Liver (tissue), 8 donors: ENCODE measurements at regions not wholly inside any gene's neighbourhood (a gene's known extent, or its start where the extent isn't known, plus 50 kb on each side); places are given as distances from the start of the nearest gene placed in this dataset.

ENCODE experiments used
- DNase-seq: peaks from one replicate; pipeline ENCODE4 v3.0.0-alpha.2; 2017; ENCODE audit warnings: low spot score
- H3K27ac ChIP-seq, 2 donors: one replicate each; pipeline ENCODE4 v1.7.0; 2013; ENCODE audit warnings: inconsistent platforms in 2 of 2, low read length in 2 of 2, control low read depth in 1 of 2, low read depth in 1 of 2, mild to moderate bottlenecking in 1 of 2
- H3K27me3 ChIP-seq, 4 donors: one replicate each; pipeline versions ENCODE4 v1.6.1 to v1.7.0; 2013; ENCODE audit warnings: low read length in 3 of 4, inconsistent platforms in 1 of 4, mild to moderate bottlenecking in 1 of 4, moderate library complexity in 1 of 4; ENCODE audit not compliant: control insufficient read depth in 4 of 4, insufficient read depth in 4 of 4
- H3K36me3 ChIP-seq, 4 donors: one replicate each; pipeline versions ENCODE4 v1.6.1 to v1.7.0; 2013; ENCODE audit warnings: low read length in 3 of 4, mild to moderate bottlenecking in 3 of 4, low read depth in 1 of 4, moderate library complexity in 1 of 4; ENCODE audit not compliant: control insufficient read depth in 4 of 4, insufficient read depth in 3 of 4
- H3K4me1 ChIP-seq, 4 donors: one replicate each; pipeline versions ENCODE4 v1.6.1 to v1.7.0; 2013; ENCODE audit warnings: low read length in 3 of 4, mild to moderate bottlenecking in 3 of 4, moderate library complexity in 1 of 4; ENCODE audit not compliant: control insufficient read depth in 4 of 4, insufficient read depth in 4 of 4
- H3K4me3 ChIP-seq, 3 donors: one replicate each; pipeline versions ENCODE4 v1.6.1 to v1.7.0; 2013; ENCODE audit warnings: low read length in 3 of 3, control low read depth in 1 of 3, low read depth in 1 of 3, mild to moderate bottlenecking in 1 of 3
- H3K9ac ChIP-seq, 2 donors: one replicate each; pipeline ENCODE4 v1.7.0; 2013; ENCODE audit warnings: low read length in 2 of 2, mild to moderate bottlenecking in 2 of 2, moderate library complexity in 2 of 2, control low read depth in 1 of 2, low read depth in 1 of 2
- H3K9me3 ChIP-seq, 4 donors: one replicate each; pipeline versions ENCODE4 v1.6.1 to v1.7.0; 2013; ENCODE audit warnings: low read length in 3 of 4; ENCODE audit not compliant: control insufficient read depth in 4 of 4
- EGR1 ChIP-seq, 2 donors: IDR thresholded peaks; 2 replicates each; pipeline ENCODE4 v1.6.1; 2016 to 2018; ENCODE audit warnings: antibody characterized with exemption in 2 of 2, low read depth in 2 of 2
- FOXA1 ChIP-seq: IDR thresholded peaks from 2 replicates; pipeline ENCODE4 v1.6.1; 2016; ENCODE audit warnings: antibody characterized with exemption
- FOXA2 ChIP-seq: IDR thresholded peaks from 2 replicates; pipeline ENCODE4 v1.6.1; 2016; ENCODE audit warnings: antibody characterized with exemption
- GABPA ChIP-seq, 2 donors: IDR thresholded peaks in 1 of 2; conservative IDR thresholded peaks in 1 of 2; 2 replicates each; pipeline ENCODE4 v1.6.1; 2016; ENCODE audit warnings: antibody characterized with exemption in 2 of 2, mild to moderate bottlenecking in 1 of 2, moderate library complexity in 1 of 2
- HNF4G ChIP-seq: IDR thresholded peaks from 2 replicates; pipeline ENCODE4 v1.6.1; 2016; ENCODE audit warnings: antibody characterized with exemption
- JUND ChIP-seq, 2 donors: IDR thresholded peaks; 2 replicates each; pipeline ENCODE4 v1.6.1; 2016; ENCODE audit warnings: antibody characterized with exemption in 2 of 2
- MAX ChIP-seq: IDR thresholded peaks from 2 replicates; pipeline ENCODE4 v1.6.1; 2016; ENCODE audit warnings: antibody characterized with exemption
- NR2F2 ChIP-seq: IDR thresholded peaks from 2 replicates; pipeline ENCODE4 v1.6.1; 2016; ENCODE audit warnings: antibody characterized with exemption
- RAD21 ChIP-seq, 2 donors: IDR thresholded peaks; 2 replicates each; pipeline ENCODE4 v1.6.1; 2016; ENCODE audit warnings: antibody characterized with exemption in 2 of 2, mild to moderate bottlenecking in 2 of 2
- REST ChIP-seq: IDR thresholded peaks from 2 replicates; pipeline ENCODE4 v1.6.1; 2016; ENCODE audit warnings: antibody characterized with exemption, mild to moderate bottlenecking
- RXRA ChIP-seq, 2 donors: IDR thresholded peaks; 2 replicates each; pipeline ENCODE4 v1.6.1; 2017 to 2018; ENCODE audit warnings: antibody characterized with exemption in 2 of 2, mild to moderate bottlenecking in 1 of 2
- SP1 ChIP-seq: IDR thresholded peaks from 2 replicates; pipeline ENCODE4 v1.6.1; 2018; ENCODE audit warnings: antibody characterized with exemption, mild to moderate bottlenecking
- TAF1 ChIP-seq: conservative IDR thresholded peaks from 2 replicates; pipeline ENCODE4 v1.6.1; 2016; ENCODE audit warnings: antibody characterized with exemption, mild to moderate bottlenecking
- WGBS: extraction: QIAGEN DNeasy Blood & Tissue Kit; methylation state at CpG from one replicate; pipeline ENCODE4 v1.1.7; 2013; 5-methylcytosine and 5-hydroxymethylcytosine counted together
- TF ChIP-seq, protein P1 (sequence below): fragments of 150-350 bp; IDR thresholded peaks from 2 replicates; pipeline ENCODE4 v1.5.1; 2017; ENCODE audit warnings: improper control_type of control experiment, low read depth, low read length; ENCODE audit not compliant: missing input control
- TF ChIP-seq, protein P2 (sequence below): IDR thresholded peaks from 2 replicates; pipeline ENCODE4 v1.6.1; 2016; ENCODE audit warnings: antibody characterized with exemption
- TF ChIP-seq, protein P3 (sequence below): IDR thresholded peaks from 2 replicates; pipeline ENCODE4 v1.6.1; 2016; ENCODE audit warnings: antibody characterized with exemption
- donor health status: healthy.
- donor health status: healthy.
- donor health status: healthy.
- donor health status: healthy.
- donor health status: healthy.

DNA sequence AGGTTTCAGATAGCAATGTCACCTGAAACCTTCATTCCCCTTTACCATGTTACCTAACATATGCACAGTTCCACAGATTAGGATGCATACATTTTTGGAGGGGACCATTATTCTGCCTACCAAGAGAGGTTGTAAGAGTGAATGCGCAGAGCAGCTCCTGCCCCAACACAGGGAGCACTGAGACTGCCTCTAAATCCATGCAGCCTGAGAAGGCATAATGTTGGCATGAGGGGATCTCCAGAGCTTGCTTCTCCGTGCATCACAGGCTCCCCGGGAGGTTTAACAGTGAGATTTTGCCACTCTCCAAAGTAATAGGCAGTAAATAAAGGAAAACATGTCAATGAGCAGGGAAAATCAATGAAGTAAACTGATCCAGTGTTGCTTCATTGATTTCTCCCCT, 410.8 kb downstream of the PCDH7 start:
- TF ChIP-seq GABPA (IDR thresholded peaks at IDR 0.05 in 1 of 2, conservative IDR thresholded peaks at IDR 0.05 in 1 of 2) (no peak), EGR1 (IDR thresholded peaks at IDR 0.05; ENCODE audit: low read depth in 2 of 2) (no peak)
- TF ChIP-seq, protein P1, sequence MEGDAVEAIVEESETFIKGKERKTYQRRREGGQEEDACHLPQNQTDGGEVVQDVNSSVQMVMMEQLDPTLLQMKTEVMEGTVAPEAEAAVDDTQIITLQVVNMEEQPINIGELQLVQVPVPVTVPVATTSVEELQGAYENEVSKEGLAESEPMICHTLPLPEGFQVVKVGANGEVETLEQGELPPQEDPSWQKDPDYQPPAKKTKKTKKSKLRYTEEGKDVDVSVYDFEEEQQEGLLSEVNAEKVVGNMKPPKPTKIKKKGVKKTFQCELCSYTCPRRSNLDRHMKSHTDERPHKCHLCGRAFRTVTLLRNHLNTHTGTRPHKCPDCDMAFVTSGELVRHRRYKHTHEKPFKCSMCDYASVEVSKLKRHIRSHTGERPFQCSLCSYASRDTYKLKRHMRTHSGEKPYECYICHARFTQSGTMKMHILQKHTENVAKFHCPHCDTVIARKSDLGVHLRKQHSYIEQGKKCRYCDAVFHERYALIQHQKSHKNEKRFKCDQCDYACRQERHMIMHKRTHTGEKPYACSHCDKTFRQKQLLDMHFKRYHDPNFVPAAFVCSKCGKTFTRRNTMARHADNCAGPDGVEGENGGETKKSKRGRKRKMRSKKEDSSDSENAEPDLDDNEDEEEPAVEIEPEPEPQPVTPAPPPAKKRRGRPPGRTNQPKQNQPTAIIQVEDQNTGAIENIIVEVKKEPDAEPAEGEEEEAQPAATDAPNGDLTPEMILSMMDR = no peak

DNA sequence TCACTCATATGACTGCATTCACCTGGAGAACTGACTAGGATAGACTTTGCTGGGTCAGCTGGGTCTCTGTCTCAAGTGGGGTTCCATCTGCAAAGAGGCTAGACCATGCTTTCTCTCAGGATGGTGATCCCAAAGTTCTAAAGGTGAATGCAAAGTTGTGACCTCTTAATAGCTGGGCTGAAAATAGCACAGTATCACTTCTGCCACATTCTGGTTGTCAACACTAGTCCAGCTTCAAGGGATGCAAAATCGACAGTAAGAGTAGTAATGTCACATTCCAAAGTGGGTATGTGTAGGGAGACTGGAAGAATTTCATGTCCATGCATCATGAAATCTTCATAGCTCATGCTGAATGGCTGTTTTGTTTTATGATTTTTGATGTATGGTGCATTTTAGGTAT, 414.6 kb downstream of the PCDH7 start:
- WGBS = 54% methylated on average over 1 of the region's 1 CpG

More for the DNA sequence above, 410.8 kb downstream of the PCDH7 start:
- Histone ChIP-seq H3K4me1 (no peaks in the 10 kb centered on the region), H3K4me3 (no peak overlapping the region), H3K9me3 (no peaks in the 10 kb centered on the region), H3K27me3 (no peaks in the 10 kb centered on the region), H3K27ac (no peak overlapping the region), H3K36me3 (no peaks in the 10 kb centered on the region), H3K9ac (no peak overlapping the region)
- no peak for DNase-seq
- 47% methylated on average over 3 of the region's 3 CpGs for WGBS

More for the DNA sequence above, 414.6 kb downstream of the PCDH7 start:
- no peaks in the 10 kb centered on the region for H3K36me3 ChIP-seq
- no peak overlapping the region for H3K4me3 ChIP-seq
- no peaks in the 10 kb centered on the region for H3K4me1 ChIP-seq
- H3K27me3 ChIP-seq = no peaks in the 10 kb centered on the region
- no peak overlapping the region for H3K27ac ChIP-seq
- TF ChIP-seq RAD21 (IDR thresholded peaks at IDR 0.05) = no peak
- TF ChIP-seq, protein P2, sequence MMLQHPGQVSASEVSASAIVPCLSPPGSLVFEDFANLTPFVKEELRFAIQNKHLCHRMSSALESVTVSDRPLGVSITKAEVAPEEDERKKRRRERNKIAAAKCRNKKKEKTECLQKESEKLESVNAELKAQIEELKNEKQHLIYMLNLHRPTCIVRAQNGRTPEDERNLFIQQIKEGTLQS = no peak
- no peak for TF ChIP-seq JUND (IDR thresholded peaks at IDR 0.05)
- TF ChIP-seq MAX = no peak
- TF ChIP-seq SP1 = no peak
- no peak for TF ChIP-seq TAF1
- TF ChIP-seq, protein P1 = no peak
- TF ChIP-seq RXRA (IDR thresholded peaks at IDR 0.05) = no peak
- TF ChIP-seq, protein P3, sequence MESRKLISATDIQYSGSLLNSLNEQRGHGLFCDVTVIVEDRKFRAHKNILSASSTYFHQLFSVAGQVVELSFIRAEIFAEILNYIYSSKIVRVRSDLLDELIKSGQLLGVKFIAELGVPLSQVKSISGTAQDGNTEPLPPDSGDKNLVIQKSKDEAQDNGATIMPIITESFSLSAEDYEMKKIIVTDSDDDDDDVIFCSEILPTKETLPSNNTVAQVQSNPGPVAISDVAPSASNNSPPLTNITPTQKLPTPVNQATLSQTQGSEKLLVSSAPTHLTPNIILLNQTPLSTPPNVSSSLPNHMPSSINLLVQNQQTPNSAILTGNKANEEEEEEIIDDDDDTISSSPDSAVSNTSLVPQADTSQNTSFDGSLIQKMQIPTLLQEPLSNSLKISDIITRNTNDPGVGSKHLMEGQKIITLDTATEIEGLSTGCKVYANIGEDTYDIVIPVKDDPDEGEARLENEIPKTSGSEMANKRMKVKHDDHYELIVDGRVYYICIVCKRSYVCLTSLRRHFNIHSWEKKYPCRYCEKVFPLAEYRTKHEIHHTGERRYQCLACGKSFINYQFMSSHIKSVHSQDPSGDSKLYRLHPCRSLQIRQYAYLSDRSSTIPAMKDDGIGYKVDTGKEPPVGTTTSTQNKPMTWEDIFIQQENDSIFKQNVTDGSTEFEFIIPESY = no peak
- no peak for TF ChIP-seq HNF4G
- no peak for TF ChIP-seq EGR1 (IDR thresholded peaks at IDR 0.05; ENCODE audit: low read depth in 2 of 2)
- TF ChIP-seq REST = no peak
- no peak for TF ChIP-seq FOXA2
- TF ChIP-seq FOXA1 = no peak
- no peak for TF ChIP-seq NR2F2
- no peak for DNase-seq
- H3K9me3 ChIP-seq = no peaks in the 10 kb centered on the region
- H3K9ac ChIP-seq = no peak overlapping the region
